ENCODE measurements at regions not wholly inside any gene's neighbourhood (a gene's known extent, or its start where the extent isn't known, plus 50 kb on each side); places are given as distances from the start of the nearest gene placed in this dataset.

DNA sequence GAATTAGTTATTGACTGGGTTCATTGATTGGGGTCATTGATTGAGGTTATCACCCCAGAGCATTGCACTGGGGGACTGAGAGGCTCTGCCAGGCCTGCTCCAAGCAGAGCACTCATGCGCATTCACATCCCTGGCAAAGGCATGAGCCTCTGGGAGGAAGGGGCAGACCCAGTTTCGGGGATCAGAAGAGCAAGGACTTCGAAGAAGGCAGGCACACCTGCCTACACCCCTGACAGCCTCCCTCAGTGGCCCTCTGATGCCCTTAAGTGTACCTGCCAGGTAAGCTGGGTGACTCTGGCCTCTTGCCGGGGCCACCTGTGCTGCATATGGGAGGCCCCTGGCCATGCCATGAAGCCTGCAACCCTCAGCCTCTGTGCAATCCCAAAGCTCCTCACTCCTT lies 181.1 kb downstream of the PTPN20 start:
- H3K4me3 ChIP-seq (ENCODE audit: low read depth, low read length): no peak overlapping the region
- TF ChIP-seq, protein P1, sequence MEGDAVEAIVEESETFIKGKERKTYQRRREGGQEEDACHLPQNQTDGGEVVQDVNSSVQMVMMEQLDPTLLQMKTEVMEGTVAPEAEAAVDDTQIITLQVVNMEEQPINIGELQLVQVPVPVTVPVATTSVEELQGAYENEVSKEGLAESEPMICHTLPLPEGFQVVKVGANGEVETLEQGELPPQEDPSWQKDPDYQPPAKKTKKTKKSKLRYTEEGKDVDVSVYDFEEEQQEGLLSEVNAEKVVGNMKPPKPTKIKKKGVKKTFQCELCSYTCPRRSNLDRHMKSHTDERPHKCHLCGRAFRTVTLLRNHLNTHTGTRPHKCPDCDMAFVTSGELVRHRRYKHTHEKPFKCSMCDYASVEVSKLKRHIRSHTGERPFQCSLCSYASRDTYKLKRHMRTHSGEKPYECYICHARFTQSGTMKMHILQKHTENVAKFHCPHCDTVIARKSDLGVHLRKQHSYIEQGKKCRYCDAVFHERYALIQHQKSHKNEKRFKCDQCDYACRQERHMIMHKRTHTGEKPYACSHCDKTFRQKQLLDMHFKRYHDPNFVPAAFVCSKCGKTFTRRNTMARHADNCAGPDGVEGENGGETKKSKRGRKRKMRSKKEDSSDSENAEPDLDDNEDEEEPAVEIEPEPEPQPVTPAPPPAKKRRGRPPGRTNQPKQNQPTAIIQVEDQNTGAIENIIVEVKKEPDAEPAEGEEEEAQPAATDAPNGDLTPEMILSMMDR (conservative IDR thresholded peaks at IDR 0.05; ENCODE audit: low read depth, low read length): no peak
- no peak for DNase-seq (ENCODE audit: low read depth)

DNA sequence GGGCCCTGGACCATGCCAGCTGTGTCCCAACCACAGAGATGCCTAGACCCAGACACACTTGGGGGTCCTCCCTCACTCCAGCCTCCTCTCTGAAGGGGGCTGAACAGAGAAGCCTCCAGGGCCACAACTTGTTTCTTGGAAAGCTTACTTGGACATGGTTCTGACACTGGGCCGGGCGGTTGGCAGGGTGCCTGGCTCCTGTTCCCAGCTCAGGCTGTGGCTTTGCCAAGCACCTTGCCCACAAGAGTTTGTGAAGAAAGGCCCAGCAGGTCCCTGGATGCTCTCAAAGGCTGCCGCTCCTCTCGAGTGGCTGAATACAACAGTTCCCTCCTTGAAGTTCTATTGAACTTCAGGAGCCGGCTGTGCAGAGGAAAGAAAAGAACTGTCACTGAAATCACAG lies 181.6 kb downstream of the PTPN20 start:
- no peak for DNase-seq (ENCODE audit: low read depth)
- no peak overlapping the region for H3K4me3 ChIP-seq (ENCODE audit: low read depth, low read length)

DNA sequence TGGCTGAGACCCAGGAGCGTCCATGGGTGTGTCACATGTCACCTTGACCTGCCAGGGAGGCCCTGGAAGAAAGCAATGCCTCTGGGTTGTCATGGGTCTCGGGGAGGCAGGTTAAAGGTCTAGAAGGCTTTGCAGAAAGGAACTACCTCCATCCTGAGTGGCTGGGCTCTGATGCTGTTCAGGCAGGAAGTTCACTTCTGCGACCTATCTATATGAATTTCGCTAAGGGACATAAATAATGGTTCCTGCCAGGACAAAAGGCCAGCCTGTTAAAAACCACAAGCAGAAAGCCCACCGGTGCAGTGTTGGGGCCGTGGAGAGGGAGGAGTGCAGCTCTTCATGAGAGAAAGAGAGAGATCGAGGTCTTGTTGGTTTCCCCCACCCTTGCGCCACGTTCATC lies 182.9 kb downstream of the PTPN20 start:
- DNase-seq (ENCODE audit: low read depth): no peak
- TF ChIP-seq, protein P1 (conservative IDR thresholded peaks at IDR 0.05; ENCODE audit: low read depth, low read length): no peak
- no peak overlapping the region for H3K4me3 ChIP-seq (ENCODE audit: low read depth, low read length)

More for the DNA sequence above, 181.6 kb downstream of the PTPN20 start:
- TF ChIP-seq, protein P1 (conservative IDR thresholded peaks at IDR 0.05; ENCODE audit: low read depth, low read length): no peak

DNA sequence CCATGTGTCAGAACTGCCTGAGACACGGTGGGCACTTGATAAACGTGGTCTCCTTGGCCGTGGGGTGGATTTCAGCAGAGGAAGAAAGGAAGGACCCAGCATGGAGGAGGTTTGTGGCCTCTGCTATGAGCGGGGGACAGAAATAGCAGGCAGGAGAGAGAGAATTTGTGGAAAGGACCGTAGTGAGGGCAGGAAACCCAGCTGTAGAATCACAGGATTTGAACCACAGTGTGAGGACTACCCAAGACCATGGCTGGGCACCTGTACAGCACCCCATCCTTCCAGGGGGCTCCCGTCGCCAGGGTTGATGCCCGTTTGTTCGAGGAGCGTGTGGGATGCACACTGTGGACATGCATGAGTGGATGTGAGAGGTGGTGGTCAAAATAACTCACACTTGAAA lies 183.4 kb downstream of the PTPN20 start:
- TF ChIP-seq, protein P1 (conservative IDR thresholded peaks at IDR 0.05; ENCODE audit: low read depth, low read length): no peak

DNA sequence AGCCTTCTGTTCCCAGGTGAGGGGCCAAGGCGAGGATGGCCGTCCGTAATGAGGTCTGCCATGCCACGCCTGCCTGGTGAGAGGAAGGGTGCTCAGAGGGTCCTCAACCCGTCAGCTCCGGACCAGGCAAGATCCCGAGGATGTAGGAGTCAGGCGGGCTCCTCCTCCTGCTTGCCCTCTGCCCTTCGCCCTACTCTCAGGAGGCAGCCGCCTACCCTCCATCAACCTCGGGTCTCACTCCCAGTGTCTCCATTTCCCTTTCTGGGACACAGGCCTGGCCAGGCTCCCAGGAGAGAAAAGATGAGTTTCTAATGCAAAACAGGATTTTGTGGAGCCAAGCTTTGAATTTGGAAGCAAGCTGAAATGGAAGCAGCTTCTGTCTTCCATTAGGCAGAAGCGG lies 184.0 kb downstream of the PTPN20 start:
- no peak for DNase-seq (ENCODE audit: low read depth)
- TF ChIP-seq, protein P1 (conservative IDR thresholded peaks at IDR 0.05; ENCODE audit: low read depth, low read length): no peak
- no peak overlapping the region for H3K4me3 ChIP-seq (ENCODE audit: low read depth, low read length)

More for the DNA sequence above, 183.4 kb downstream of the PTPN20 start:
- H3K4me3 ChIP-seq (ENCODE audit: low read depth, low read length): no peak overlapping the region
- DNase-seq (ENCODE audit: low read depth): no peak

DNA sequence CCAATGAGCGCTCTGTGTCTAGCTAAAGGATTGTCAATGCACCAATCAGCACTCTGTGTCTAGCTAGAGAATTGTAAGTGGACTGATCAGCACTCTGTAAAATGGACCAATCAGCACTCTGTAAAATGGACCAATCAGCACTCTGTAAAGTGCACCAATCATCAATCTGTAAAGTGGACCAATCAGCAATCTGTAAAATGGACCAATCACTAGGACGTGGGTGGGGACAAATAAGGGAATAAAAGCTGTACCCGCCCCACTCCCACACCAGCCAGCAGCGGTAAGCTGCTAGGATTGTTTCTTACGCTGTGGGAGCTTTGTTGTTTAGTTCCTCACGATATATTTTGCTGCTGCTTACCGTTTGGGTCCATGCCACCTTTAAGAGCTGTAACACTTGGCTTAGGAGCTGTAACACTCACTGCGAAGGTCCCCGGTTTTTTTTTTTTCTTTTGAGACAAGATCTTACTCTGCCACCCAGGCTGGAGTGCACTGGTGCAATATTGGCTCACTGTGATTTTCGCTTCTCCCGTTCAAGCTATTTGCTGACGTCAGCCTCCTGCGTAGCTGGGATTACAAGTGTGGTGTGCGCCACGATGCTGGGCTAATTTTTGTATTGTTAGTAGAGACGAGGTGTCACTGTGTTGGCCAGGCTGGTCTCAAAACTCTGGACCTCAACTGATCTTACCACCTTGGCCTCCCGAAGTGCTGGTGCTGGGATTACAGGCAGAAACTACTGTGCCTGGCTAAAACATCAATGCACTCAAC lies 184.8 kb downstream of the PTPN20 start:
- no peak for DNase-seq (ENCODE audit: low read depth)
- H3K4me3 ChIP-seq (ENCODE audit: low read depth, low read length): no peak overlapping the region
- TF ChIP-seq, protein P1 (conservative IDR thresholded peaks at IDR 0.05; ENCODE audit: low read depth, low read length): no peak

DNA sequence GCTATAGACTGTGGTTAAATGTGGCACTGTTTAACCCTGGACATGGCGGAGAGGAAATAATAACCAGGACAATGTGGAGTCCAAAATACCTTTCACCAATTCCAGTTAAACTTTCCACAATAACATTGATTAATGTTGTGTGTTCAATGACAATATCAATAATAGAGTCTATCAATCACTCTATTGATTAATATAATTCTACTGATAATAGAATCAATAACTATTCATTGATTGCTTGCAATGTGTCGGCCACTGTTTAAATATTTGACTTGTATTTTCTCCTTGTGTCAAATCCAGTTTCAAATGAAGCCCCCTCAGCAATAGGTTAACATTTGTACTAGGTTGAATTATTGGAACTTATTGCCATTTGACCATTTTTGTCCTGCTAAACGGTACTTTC lies 187.0 kb downstream of the PTPN20 start:
- no peak overlapping the region for H3K4me3 ChIP-seq (ENCODE audit: low read depth, low read length)
- TF ChIP-seq, protein P1 (conservative IDR thresholded peaks at IDR 0.05; ENCODE audit: low read depth, low read length): no peak
- DNase-seq (ENCODE audit: low read depth): no peak

Data from epithelial cell of proximal tubule (primary cell).